ENCODE measurements at regions not wholly inside any gene's neighbourhood (a gene's known extent, or its start where the extent isn't known, plus 50 kb on each side); places are given as distances from the start of the nearest gene placed in this dataset.
"Not testable (repeated sequence)": the region's sequence is repeated elsewhere in the genome, so short reads cannot be mapped to it uniquely, and the experiment has no call there.

- Histone ChIP-seq H3K9ac (ENCODE audit: insufficient read depth, low read length) (no peak overlapping the region), H3K27ac (ENCODE audit: insufficient read depth, low read length) (no peak overlapping the region), H3K4me2 (ENCODE audit: extremely low read depth, insufficient read depth, low read length) (no peak overlapping the region), H3K79me2 (ENCODE audit: control insufficient read depth, insufficient read depth, low read length) (no peaks in the 10 kb centered on the region), H3K36me3 (ENCODE audit: control insufficient read depth, insufficient read depth, low read length) (no peaks in the 10 kb centered on the region), H3K4me1 (ENCODE audit: control insufficient read depth, extremely low read depth, insufficient read depth, low read length) (no peaks in the 10 kb centered on the region), H3K9me3 (ENCODE audit: control insufficient read depth, insufficient read depth, low read depth, low read length) (no peaks in the 10 kb centered on the region), H2AFZ (ENCODE audit: low read length) (no peak overlapping the region), H3K4me3 (replicated peaks in 1 of 4; ENCODE audit: control extremely low read depth in 1 of 4, insufficient read depth in 1 of 4, low read depth in 3 of 4, low read length in 4 of 4) (no peak overlapping the region), H3K27me3 (ENCODE audit: control insufficient read depth, insufficient read depth, low read length) (no peaks in the 10 kb centered on the region), H4K20me1 (ENCODE audit: control insufficient read depth, extremely low read depth, insufficient read depth, low read length) (no peaks in the 10 kb centered on the region)
- no peak for DNase-seq (ENCODE audit: low read depth in 2 of 2)
- TF ChIP-seq CTCF (conservative IDR thresholded peaks at IDR 0.05 in 1 of 2, IDR thresholded peaks at IDR 0.05 in 1 of 2; ENCODE audit: low read depth in 1 of 2, low read length in 2 of 2) = no peak
- no peak for TF ChIP-seq EZH2 (IDR thresholded peaks at IDR 0.05; ENCODE audit: low read length, missing control alignments)
These were observed 2390.9 kb downstream of the PCDH7 start for GRCh38 chr4:33111117-33111516.

- no peaks in the 10 kb centered on the region for H4K20me1 ChIP-seq (ENCODE audit: control insufficient read depth, extremely low read depth, insufficient read depth, low read length)
- H3K27ac ChIP-seq (ENCODE audit: insufficient read depth, low read length) = no peak overlapping the region
- H3K4me1 ChIP-seq (ENCODE audit: control insufficient read depth, extremely low read depth, insufficient read depth, low read length) = no peaks in the 10 kb centered on the region
- no peaks in the 10 kb centered on the region for H3K27me3 ChIP-seq (ENCODE audit: control insufficient read depth, insufficient read depth, low read length)
- no peaks in the 10 kb centered on the region for H3K9me3 ChIP-seq (ENCODE audit: control insufficient read depth, insufficient read depth, low read depth, low read length)
- H3K4me3 ChIP-seq (replicated peaks in 1 of 4; ENCODE audit: control extremely low read depth in 1 of 4, insufficient read depth in 1 of 4, low read depth in 3 of 4, low read length in 4 of 4) = no peak overlapping the region
- TF ChIP-seq EZH2 (IDR thresholded peaks at IDR 0.05; ENCODE audit: low read length, missing control alignments) (no peak), CTCF (conservative IDR thresholded peaks at IDR 0.05 in 1 of 2, IDR thresholded peaks at IDR 0.05 in 1 of 2; ENCODE audit: low read depth in 1 of 2, low read length in 2 of 2) (no peak)
- H2AFZ ChIP-seq (ENCODE audit: low read length) = no peak overlapping the region
- no peak overlapping the region for H3K4me2 ChIP-seq (ENCODE audit: extremely low read depth, insufficient read depth, low read length)
- H3K79me2 ChIP-seq (ENCODE audit: control insufficient read depth, insufficient read depth, low read length) = no peaks in the 10 kb centered on the region
- no peak overlapping the region for H3K9ac ChIP-seq (ENCODE audit: insufficient read depth, low read length)
- DNase-seq (ENCODE audit: low read depth in 2 of 2) = no peak
- H3K36me3 ChIP-seq (ENCODE audit: control insufficient read depth, insufficient read depth, low read length) = no peaks in the 10 kb centered on the region
These were observed 2396.7 kb downstream of the PCDH7 start for GRCh38 chr4:33116871-33117270.

GRCh38 chr4:33126002-33126401 lies 2405.8 kb downstream of the PCDH7 start:
- Histone ChIP-seq H3K9ac (ENCODE audit: insufficient read depth, low read length) (no peak overlapping the region), H3K4me3 (replicated peaks in 1 of 4; ENCODE audit: control extremely low read depth in 1 of 4, insufficient read depth in 1 of 4, low read depth in 3 of 4, low read length in 4 of 4) (no peak overlapping the region), H4K20me1 (ENCODE audit: control insufficient read depth, extremely low read depth, insufficient read depth, low read length) (no peaks in the 10 kb centered on the region), H3K4me1 (ENCODE audit: control insufficient read depth, extremely low read depth, insufficient read depth, low read length) (no peaks in the 10 kb centered on the region), H2AFZ (ENCODE audit: low read length) (no peak overlapping the region), H3K4me2 (ENCODE audit: extremely low read depth, insufficient read depth, low read length) (no peak overlapping the region), H3K27me3 (ENCODE audit: control insufficient read depth, insufficient read depth, low read length) (no peaks in the 10 kb centered on the region), H3K9me3 (ENCODE audit: control insufficient read depth, insufficient read depth, low read depth, low read length) (no peaks in the 10 kb centered on the region), H3K36me3 (ENCODE audit: control insufficient read depth, insufficient read depth, low read length) (no peaks in the 10 kb centered on the region), H3K27ac (ENCODE audit: insufficient read depth, low read length) (no peak overlapping the region), H3K79me2 (ENCODE audit: control insufficient read depth, insufficient read depth, low read length) (no peaks in the 10 kb centered on the region)
- TF ChIP-seq CTCF (conservative IDR thresholded peaks at IDR 0.05 in 1 of 2, IDR thresholded peaks at IDR 0.05 in 1 of 2; ENCODE audit: low read depth in 1 of 2, low read length in 2 of 2) (no peak), EZH2 (IDR thresholded peaks at IDR 0.05; ENCODE audit: low read length, missing control alignments) (no peak)
- DNase-seq (ENCODE audit: low read depth in 2 of 2) = no peak

GRCh38 chr4:33130662-33131061 lies 2410.5 kb downstream of the PCDH7 start:
- H3K4me1 ChIP-seq (ENCODE audit: control insufficient read depth, extremely low read depth, insufficient read depth, low read length); H3K4me2 ChIP-seq (ENCODE audit: extremely low read depth, insufficient read depth, low read length); H3K4me3 ChIP-seq (replicated peaks in 1 of 4; ENCODE audit: control extremely low read depth in 1 of 4, insufficient read depth in 1 of 4, low read depth in 3 of 4, low read length in 4 of 4); H3K9ac ChIP-seq (ENCODE audit: insufficient read depth, low read length); H3K36me3 ChIP-seq (ENCODE audit: control insufficient read depth, insufficient read depth, low read length); H3K79me2 ChIP-seq (ENCODE audit: control insufficient read depth, insufficient read depth, low read length); H4K20me1 ChIP-seq (ENCODE audit: control insufficient read depth, extremely low read depth, insufficient read depth, low read length); DNase-seq (ENCODE audit: low read depth in 2 of 2); H3K27me3 ChIP-seq (ENCODE audit: control insufficient read depth, insufficient read depth, low read length); H2AFZ ChIP-seq (ENCODE audit: low read length); H3K9me3 ChIP-seq (ENCODE audit: control insufficient read depth, insufficient read depth, low read depth, low read length); H3K27ac ChIP-seq (ENCODE audit: insufficient read depth, low read length): not testable (repeated sequence)

Data from fibroblast of lung (primary cell).